ENCODE measurements at regions not wholly inside any gene's neighbourhood (a gene's known extent, or its start where the extent isn't known, plus 50 kb on each side); places are given as distances from the start of the nearest gene placed in this dataset.
A peak's percentile ranks its signal among the peaks of the same experiment; 100 is the strongest.
"Not testable (repeated sequence)": the region's sequence is repeated elsewhere in the genome, so short reads cannot be mapped to it uniquely, and the experiment has no call there.

- no peak for DNase-seq (ENCODE audit: low read depth)
Measured at GRCh38 chr2:14828223-14828622, 195.7 kb downstream of the LRATD1 start.

DNA sequence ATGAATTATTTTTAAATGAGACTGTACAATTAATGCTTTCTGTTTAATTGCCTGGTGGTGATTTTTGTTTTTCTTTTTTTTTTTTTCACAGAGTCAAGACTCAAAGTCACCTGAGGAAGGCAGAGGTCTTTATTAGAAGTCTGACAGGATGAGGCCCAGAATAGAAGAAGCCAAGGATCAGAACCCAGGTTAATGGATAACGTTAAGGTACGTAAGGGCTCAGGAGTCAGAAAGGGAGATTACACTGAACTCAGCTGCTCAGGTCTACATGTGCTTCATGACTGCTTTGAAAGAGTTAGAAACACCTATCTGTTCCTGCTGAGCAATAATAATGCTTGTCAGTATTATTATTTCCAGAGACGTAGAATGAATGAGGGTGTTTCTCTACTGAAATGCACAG, 196.5 kb downstream of the LRATD1 start:
- no peak for DNase-seq (ENCODE audit: low read depth)

- DNase-seq (ENCODE audit: low read depth): no peak
Measured at GRCh38 chr2:14831458-14831857, 198.9 kb downstream of the LRATD1 start.

DNA sequence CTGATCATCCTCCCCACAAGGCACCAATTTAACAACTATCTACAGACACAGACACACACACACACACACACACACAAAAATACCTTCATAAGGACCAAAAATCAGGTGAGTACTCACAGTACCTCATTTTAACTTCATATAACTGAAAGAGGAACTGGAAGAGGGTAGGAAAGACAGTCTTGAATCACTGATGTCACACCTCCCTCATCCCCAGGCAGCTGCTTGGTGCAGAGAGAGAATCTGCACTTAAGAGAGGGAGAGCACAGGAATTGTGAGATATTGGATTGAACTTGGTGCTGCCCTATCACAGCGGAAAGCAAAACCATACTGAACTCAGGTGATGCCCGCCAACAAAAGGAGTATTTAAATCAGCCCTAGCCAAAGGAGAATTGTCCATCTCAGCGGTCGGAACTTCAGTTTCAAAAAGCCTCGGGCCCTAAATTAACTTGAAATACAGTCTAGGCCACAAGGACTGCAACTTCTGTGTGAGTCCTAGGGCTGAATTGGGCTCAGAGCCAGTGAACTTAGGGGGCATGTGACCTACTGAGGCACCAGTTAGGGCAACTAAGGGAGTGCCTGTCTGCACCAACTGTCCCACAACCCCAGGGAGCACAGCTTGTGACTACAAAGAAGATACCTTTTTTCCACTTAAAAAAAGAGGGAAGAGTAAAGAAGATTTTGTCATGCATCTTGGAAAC, 211.1 kb downstream of the LRATD1 start:
- no peak for DNase-seq (ENCODE audit: low read depth)

DNA sequence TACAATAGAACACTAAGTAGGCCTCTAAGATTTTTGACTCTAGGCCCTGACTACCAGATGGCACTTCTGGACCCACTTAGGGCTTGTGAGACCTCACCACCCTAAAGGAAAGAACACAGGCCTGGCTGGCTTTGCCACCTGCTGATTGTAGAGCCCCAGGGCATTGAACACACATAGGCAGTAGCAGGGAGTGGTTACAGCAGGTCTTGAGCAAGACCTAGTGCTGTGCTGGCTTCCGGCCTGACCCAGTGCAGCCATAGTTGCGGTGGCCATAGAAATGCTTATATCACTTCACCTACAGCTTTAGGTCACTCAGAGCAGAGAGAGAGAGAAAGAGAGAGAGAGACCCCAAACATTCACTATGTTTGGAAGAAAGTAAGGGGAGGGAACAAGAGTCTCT, 223.2 kb downstream of the LRATD1 start:
- DNase-seq (ENCODE audit: low read depth): no peak

DNA sequence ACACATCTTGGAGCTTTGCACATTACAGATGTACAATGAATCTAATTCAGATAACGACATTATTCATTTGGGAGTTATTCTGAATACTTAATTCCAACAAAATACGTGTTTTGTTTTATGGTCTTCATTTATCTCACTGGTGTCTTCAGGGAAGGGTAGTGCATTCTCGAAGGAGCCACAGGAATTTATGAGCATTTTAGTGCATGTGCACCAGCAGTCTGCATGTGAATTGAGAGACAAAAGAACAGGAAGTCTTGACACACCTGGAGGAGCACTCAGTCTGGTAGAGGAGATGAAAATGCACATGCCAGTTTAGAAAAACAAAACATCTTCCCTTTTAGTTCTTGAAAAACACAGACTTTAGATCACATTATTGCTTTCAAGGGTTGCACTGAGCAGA, 228.7 kb downstream of the LRATD1 start:
- no peak for DNase-seq (ENCODE audit: low read depth)

GRCh38 chr2:14866736-14867352, 234.3 kb downstream of the LRATD1 start:
- no peak for DNase-seq (ENCODE audit: low read depth)

- DNase-seq (ENCODE audit: low read depth): no peak
Measured at GRCh38 chr2:14867853-14868252, 235.3 kb downstream of the LRATD1 start.

- no peak for DNase-seq (ENCODE audit: low read depth)
Measured at GRCh38 chr2:14872779-14873325, 240.3 kb downstream of the LRATD1 start.

GRCh38 chr2:14881651-14882327, 249.3 kb downstream of the LRATD1 start:
- no peak for DNase-seq (ENCODE audit: low read depth)

- no peak for DNase-seq (ENCODE audit: low read depth)
Measured at GRCh38 chr2:14884651-14885050, 252.1 kb downstream of the LRATD1 start.

- peak; percentile 19 for DNase-seq (ENCODE audit: low read depth)
Measured at GRCh38 chr2:14891546-14891945, 259.0 kb downstream of the LRATD1 start.

DNA sequence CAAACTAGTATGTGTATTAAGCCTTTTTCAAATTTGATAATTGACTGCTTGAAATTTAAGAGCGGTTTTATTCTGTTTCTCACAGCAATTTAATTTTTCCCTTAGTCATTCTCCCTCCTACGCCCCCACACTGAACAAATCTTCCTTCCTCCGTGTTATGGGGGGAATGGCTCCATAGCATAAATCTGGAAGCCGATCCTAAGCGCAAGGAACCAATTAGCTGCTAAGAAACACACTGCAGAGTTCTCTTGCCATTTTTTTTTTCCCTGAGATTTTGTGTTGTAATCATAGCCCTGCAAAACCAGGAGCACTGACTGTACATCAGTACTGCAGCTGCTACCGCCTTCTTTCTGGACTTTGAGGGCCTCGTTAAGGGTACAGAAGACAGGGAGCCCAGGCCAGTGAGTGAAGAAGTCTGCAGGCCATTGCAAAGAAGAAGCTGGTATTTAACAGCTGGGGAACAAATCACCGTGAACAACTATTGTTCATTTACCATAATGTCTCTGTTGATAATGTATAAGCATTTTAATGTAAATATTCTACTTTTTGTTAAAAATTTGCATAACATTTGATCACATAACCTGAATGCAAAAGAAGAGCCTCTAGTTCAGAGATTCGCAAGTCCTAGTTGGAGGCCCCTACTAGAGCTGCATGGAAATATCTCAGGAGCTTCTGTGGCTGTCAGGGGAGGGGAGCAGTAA, 264.0 kb downstream of the LRATD1 start:
- DNase-seq (ENCODE audit: low read depth): no peak

GRCh38 chr2:14899621-14900414, 267.3 kb downstream of the LRATD1 start:
- no peak for DNase-seq (ENCODE audit: low read depth)

GRCh38 chr2:14901737-14902136, 269.2 kb downstream of the LRATD1 start:
- DNase-seq (ENCODE audit: low read depth): no peak

DNA sequence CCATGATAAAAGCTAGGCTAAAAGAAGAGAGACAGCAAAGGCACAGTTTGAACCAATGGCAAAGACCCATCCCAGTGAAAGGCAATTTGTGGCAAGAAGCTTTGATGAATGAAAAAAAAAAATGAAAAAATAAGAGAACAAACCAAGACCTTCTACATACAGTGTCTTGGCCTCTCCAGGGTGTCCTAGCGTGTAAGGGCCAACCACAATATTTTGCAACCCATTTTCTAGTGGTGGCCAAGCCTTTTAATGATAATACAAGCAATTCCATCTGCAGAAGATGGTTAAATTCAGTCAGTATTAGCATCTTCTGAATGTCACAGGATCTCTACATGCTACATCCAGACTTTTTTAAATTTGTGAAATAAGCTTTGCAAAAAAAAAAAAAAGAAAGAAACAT, 270.4 kb downstream of the LRATD1 start:
- DNase-seq (ENCODE audit: low read depth): no peak

- DNase-seq (ENCODE audit: low read depth): no peak
Measured at GRCh38 chr2:14903709-14904374, 271.3 kb downstream of the LRATD1 start.

DNA sequence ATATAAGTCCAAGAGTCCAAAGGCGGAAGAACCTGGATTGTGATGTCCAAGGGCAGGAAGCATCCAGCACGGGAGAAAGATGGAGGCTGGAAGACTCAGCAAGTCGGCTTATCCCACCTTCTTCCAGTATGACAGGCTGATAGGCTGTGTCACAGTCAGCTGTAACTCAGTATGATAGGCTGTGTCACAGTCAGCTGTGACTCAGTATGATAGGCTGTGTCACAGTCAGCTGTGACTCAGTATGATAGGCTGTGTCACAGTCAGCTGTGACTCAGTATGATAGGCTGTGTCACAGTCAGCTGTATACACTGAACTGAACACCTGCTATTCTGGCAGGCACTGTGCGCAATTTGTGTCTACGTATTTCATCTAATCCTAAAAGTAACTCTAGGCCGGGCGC, 271.9 kb downstream of the LRATD1 start:
- not testable (repeated sequence) for DNase-seq (ENCODE audit: low read depth)

DNA sequence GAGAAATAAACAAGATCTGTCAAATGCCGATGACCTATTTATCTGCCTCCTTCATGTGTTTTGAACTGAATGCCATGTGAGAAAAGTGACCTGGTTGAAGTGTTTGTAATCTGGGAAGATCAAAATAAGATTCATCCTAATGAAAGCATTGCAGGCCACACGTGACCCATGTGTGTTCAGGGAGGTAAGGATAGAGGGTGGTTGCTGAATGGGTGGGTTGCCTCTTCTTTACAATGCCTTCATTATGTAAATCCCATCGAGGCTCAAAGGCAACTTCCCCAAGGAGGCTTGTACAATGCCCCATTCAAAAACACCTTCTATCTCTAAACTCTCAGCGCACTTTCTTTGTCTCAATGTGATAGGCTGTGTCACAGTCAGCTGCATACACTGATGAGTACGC, 273.1 kb downstream of the LRATD1 start:
- DNase-seq (ENCODE audit: low read depth): no peak

GRCh38 chr2:14907014-14907612, 274.6 kb downstream of the LRATD1 start:
- DNase-seq (ENCODE audit: low read depth): no peak
